HEK293 (cell line): ENCODE measurements at regions not wholly inside any gene's neighbourhood (a gene's known extent, or its start where the extent isn't known, plus 50 kb on each side); places are given as distances from the start of the nearest gene placed in this dataset.

ENCODE experiments used
- CTCF ChIA-PET: fragments of 350-600 bp; formaldehyde crosslinking; extraction: SDS; loops from one replicate; lab custom pipeline; 2021; ENCODE audit warnings: antibody characterized with exemption; lab: Yijun Ruan, JAX
- POLR2A ChIA-PET: fragments of 300-600 bp; formaldehyde crosslinking; extraction: SDS; loops from one replicate; lab custom pipeline; 2020; ENCODE audit warnings: antibody characterized with exemption, inconsistent platforms; lab: Yijun Ruan, JAX
- H3K27ac ChIP-seq: fragments of 200-500 bp; sonication (Bioruptor generic); 2 replicates; pipeline ENCODE4 v1.5.1; 2014; ENCODE audit warnings: low read depth, low read length, control low read depth, inconsistent platforms; ENCODE audit errors: extremely low read depth
- H3K36me3 ChIP-seq, 2 experiments: fragments of 200-500 bp in 1 of 2; sonication (Bioruptor generic) in 1 of 2; 1 replicate in 1 of 2; 2 replicates in 1 of 2; pipeline ENCODE4 v1.5.1; 2014 to 2017; ENCODE audit warnings: inconsistent platforms in 2 of 2, low read length in 2 of 2; ENCODE audit not compliant: control insufficient read depth in 2 of 2, insufficient read depth in 1 of 2
- H3K4me1 ChIP-seq: fragments of 200-500 bp; sonication (Bioruptor generic); 2 replicates; pipeline ENCODE4 v1.5.1; 2014; ENCODE audit warnings: mild to moderate bottlenecking, low read length, inconsistent platforms; ENCODE audit not compliant: control insufficient read depth, insufficient read depth
- H3K4me3 ChIP-seq: 2 replicates; pipeline ENCODE4 v1.5.1; 2011; ENCODE audit warnings: low read depth, mild to moderate bottlenecking, control low read depth, low read length, moderate library complexity
- H3K9me3 ChIP-seq: fragments of 200-500 bp; sonication (Bioruptor generic); 2 replicates; pipeline ENCODE4 v1.5.1; 2014; ENCODE audit warnings: low read depth, low read length, inconsistent platforms; ENCODE audit not compliant: control insufficient read depth, insufficient read depth
- GLI2 ChIP-seq: fragments of 450-650 bp; formaldehyde crosslinking; IDR thresholded peaks from 2 replicates; pipeline ENCODE4; 2017; ENCODE audit warnings: missing biosample characterization, missing genetic modification characterization, low read depth, borderline replicate concordance
- HOXC10 ChIP-seq: sonication (generic); formaldehyde crosslinking; IDR thresholded peaks from 2 replicates; pipeline ENCODE4 v1.8.1; 2023; ENCODE audit warnings: mild to moderate bottlenecking, missing genetic modification reagents
- SP3 ChIP-seq: fragments of 450-650 bp; formaldehyde crosslinking; IDR thresholded peaks from 2 replicates; pipeline ENCODE4 v1.5.1; 2016; ENCODE audit warnings: missing biosample characterization, missing genetic modification characterization
- ZBTB20 ChIP-seq: fragments of 450-650 bp; formaldehyde crosslinking; IDR thresholded peaks from 2 replicates; pipeline ENCODE4 v1.5.1; 2016; ENCODE audit warnings: missing biosample characterization, missing genetic modification characterization
- ZFHX2 ChIP-seq: fragments of 450-650 bp; formaldehyde crosslinking; conservative IDR thresholded peaks from 2 replicates; pipeline ENCODE4 v1.5.1; 2016; ENCODE audit warnings: missing biosample characterization, missing genetic modification characterization
- ZFP37 ChIP-seq: fragments of 450-650 bp; formaldehyde crosslinking; IDR thresholded peaks from 2 replicates; pipeline ENCODE4 v1.5.1; 2016; ENCODE audit warnings: missing biosample characterization, missing genetic modification characterization
- ZFP41 ChIP-seq: fragments of 450-650 bp; formaldehyde crosslinking; IDR thresholded peaks from 2 replicates; pipeline ENCODE4 v1.5.1; 2016; ENCODE audit warnings: missing biosample characterization, missing genetic modification characterization, borderline replicate concordance
- ZNF114 ChIP-seq: fragments of 450-650 bp; formaldehyde crosslinking; IDR thresholded peaks from 2 replicates; pipeline ENCODE4 v1.5.0; 2017; ENCODE audit warnings: missing biosample characterization, missing genetic modification characterization
- ZNF121 ChIP-seq: fragments of 450-650 bp; formaldehyde crosslinking; IDR thresholded peaks from 2 replicates; pipeline ENCODE4 v1.5.1; 2016; ENCODE audit warnings: missing biosample characterization, missing genetic modification characterization
- ZNF16 ChIP-seq: fragments of 450-650 bp; formaldehyde crosslinking; IDR thresholded peaks from 2 replicates; pipeline ENCODE4 v1.5.1; 2016; ENCODE audit warnings: low read depth, missing biosample characterization, missing genetic modification characterization
- ZNF248 ChIP-seq: fragments of 450-650 bp; formaldehyde crosslinking; IDR thresholded peaks from 2 replicates; pipeline ENCODE4 v1.5.1; 2017; ENCODE audit warnings: missing biosample characterization, missing genetic modification characterization
- ZNF391 ChIP-seq: fragments of 450-650 bp; formaldehyde crosslinking; IDR thresholded peaks from 2 replicates; pipeline ENCODE4 v1.5.1; 2016; ENCODE audit warnings: low read depth, missing biosample characterization, missing genetic modification characterization, borderline replicate concordance
- ZNF423 ChIP-seq: fragments of 450-650 bp; formaldehyde crosslinking; IDR thresholded peaks from 2 replicates; pipeline ENCODE4 v1.5.1; 2016; ENCODE audit warnings: missing biosample characterization, missing genetic modification characterization
- ZNF514 ChIP-seq: fragments of 450-650 bp; formaldehyde crosslinking; IDR thresholded peaks from 2 replicates; pipeline ENCODE4 v1.5.1; 2016; ENCODE audit warnings: missing biosample characterization, missing genetic modification characterization
- ZNF548 ChIP-seq: fragments of 450-650 bp; formaldehyde crosslinking; IDR thresholded peaks from 2 replicates; pipeline ENCODE4 v1.5.1; 2016; ENCODE audit warnings: missing biosample characterization, missing genetic modification characterization
- ZNF561 ChIP-seq: fragments of 450-650 bp; IDR thresholded peaks from 2 replicates; pipeline ENCODE4 v1.5.1; 2018; ENCODE audit warnings: missing biosample characterization, missing genetic modification characterization, borderline replicate concordance
- ZNF629 ChIP-seq: fragments of 450-650 bp; formaldehyde crosslinking; IDR thresholded peaks from 2 replicates; pipeline ENCODE4 v1.5.1; 2017; ENCODE audit warnings: missing biosample characterization, missing genetic modification characterization
- ZNF76 ChIP-seq: fragments of 450-650 bp; formaldehyde crosslinking; IDR thresholded peaks from 2 replicates; pipeline ENCODE4; 2016; ENCODE audit warnings: low read depth, missing biosample characterization, missing genetic modification characterization, borderline replicate concordance
- TF ChIP-seq, protein P1 (sequence below): fragments of 450-650 bp; formaldehyde crosslinking; IDR thresholded peaks from 2 replicates; pipeline ENCODE4 v1.5.1; 2016; ENCODE audit warnings: missing biosample characterization, missing genetic modification characterization
- TF ChIP-seq, protein P2 (sequence below): fragments of 450-650 bp; formaldehyde crosslinking; IDR thresholded peaks from 2 replicates; pipeline ENCODE4 v1.5.1; 2016; ENCODE audit warnings: missing biosample characterization, missing genetic modification characterization
- TF ChIP-seq, protein P3 (sequence below): fragments of 450-650 bp; formaldehyde crosslinking; optimal IDR thresholded peaks from 2 replicates; pipeline ENCODE3; 2016; ENCODE audit warnings: missing biosample characterization, mild to moderate bottlenecking, missing genetic modification characterization
- TF ChIP-seq, protein P4 (sequence below): fragments of 450-650 bp; formaldehyde crosslinking; IDR thresholded peaks from 2 replicates; pipeline ENCODE4 v1.5.1; 2017; ENCODE audit warnings: missing biosample characterization, missing genetic modification characterization
- TF ChIP-seq, protein P5 (sequence below): fragments of 450-650 bp; formaldehyde crosslinking; IDR thresholded peaks from 2 replicates; pipeline ENCODE4 v1.5.1; 2016; ENCODE audit warnings: missing biosample characterization, missing genetic modification characterization

DNA sequence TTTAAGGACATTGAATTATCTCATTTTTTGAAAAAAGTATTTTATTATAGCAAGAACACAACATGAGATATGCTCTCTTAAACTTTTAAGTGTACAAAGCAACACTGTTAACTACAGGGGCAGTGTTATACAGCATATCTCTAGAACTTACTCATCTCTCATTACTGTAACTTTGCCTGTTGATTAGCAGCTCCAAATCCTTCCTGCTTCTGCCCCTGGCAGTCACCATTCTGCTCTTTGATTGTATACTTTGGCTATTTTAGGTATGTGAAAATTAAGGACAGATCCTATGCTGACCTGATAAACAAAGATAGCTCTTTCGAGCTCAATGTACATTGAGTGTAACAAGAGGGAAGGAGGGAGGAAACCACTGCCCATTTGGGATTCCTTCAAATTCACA lies 1349.8 kb upstream of the GJE1 start:
- Histone ChIP-seq H3K9me3 (no peaks in the 10 kb centered on the region), H3K36me3 (no peaks in the 10 kb centered on the region), H3K27ac (no peak overlapping the region), H3K4me3 (no peak overlapping the region), H3K4me1 (no peaks in the 10 kb centered on the region)
- ChIA-PET POLR2A (no interaction called here), CTCF (no interaction called here)
- TF ChIP-seq, protein P1, sequence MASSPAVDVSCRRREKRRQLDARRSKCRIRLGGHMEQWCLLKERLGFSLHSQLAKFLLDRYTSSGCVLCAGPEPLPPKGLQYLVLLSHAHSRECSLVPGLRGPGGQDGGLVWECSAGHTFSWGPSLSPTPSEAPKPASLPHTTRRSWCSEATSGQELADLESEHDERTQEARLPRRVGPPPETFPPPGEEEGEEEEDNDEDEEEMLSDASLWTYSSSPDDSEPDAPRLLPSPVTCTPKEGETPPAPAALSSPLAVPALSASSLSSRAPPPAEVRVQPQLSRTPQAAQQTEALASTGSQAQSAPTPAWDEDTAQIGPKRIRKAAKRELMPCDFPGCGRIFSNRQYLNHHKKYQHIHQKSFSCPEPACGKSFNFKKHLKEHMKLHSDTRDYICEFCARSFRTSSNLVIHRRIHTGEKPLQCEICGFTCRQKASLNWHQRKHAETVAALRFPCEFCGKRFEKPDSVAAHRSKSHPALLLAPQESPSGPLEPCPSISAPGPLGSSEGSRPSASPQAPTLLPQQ (tag by site-specific recombination): no peak
- TF ChIP-seq ZNF514 (tag by site-specific recombination) (no peak), ZNF16 (no peak), ZNF76 (tag by site-specific recombination) (no peak), ZBTB20 (tag by site-specific recombination) (no peak), ZNF248 (tag by site-specific recombination) (no peak)

DNA sequence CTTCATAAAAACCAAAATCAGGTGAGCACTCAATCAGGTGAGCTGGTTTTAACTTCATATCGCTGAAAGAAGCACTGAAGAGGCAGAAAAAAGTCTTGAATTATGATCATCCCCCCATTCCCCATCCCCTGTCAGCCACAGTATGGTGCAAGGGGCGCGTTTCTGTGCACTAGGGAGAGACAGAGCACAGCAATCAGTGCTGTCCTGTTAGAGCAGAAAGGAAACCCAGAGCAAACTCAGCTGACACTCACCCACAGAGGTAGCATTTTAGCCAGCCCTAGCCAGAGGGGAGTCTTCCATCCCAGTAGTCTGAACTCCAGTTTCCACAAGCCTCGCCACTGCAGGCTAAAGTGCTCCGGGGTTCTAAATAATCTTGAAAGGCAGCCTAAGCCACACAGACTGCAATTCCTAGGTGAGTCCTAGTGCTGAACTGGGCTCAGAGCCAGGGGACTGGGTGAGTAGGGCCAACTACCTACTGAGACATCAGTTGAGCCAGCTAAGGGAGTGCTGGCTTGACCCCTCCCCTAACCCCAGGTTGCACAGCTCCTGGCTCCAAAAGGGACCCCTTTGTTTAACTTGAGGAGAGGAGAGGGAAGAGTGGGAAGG lies 1352.6 kb upstream of the GJE1 start:
- H3K4me3 ChIP-seq: no peak overlapping the region
- no peaks in the 10 kb centered on the region for H3K4me1 ChIP-seq

DNA sequence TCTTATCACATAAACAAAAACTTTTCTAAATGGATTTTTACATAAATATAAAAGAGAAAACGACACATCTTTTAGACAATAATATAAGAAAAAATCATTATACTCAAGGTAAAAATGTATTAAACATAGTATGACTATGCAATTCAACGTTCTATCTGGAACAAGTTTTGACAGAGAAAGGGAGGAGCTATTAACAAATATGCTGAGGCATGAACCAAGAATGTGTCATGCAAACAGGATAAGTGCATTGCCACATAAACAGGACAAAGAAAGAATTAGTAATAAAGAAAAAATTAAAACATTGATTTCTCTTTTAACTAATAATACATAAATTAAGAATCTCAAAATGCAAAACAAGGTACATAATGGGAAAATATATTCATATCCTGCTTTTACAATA lies 1353.4 kb upstream of the GJE1 start:
- Histone ChIP-seq H3K9me3 (no peaks in the 10 kb centered on the region), H3K4me3 (no peak overlapping the region), H3K4me1 (no peaks in the 10 kb centered on the region), H3K27ac (no peak overlapping the region), H3K36me3 (no peaks in the 10 kb centered on the region)
- CTCF ChIA-PET: interaction anchor here (0.7 kb wide), 1 partner anchor 200 kb away, joined by 3 read pairs; no protein-coding TSS in a partner anchor
- POLR2A ChIA-PET: no interaction called here
- no peak for TF ChIP-seq SP3 (tag by site-specific recombination)
- TF ChIP-seq ZFP41 (tag by site-specific recombination): no peak
- TF ChIP-seq ZNF114 (tag by site-specific recombination): no peak
- no peak for TF ChIP-seq GLI2 (tag by site-specific recombination)
- TF ChIP-seq ZNF121 (tag by site-specific recombination): no peak
- no peak for TF ChIP-seq ZFHX2 (tag by site-specific recombination)
- no peak for TF ChIP-seq HOXC10 (CRISPR knock-in tag)
- no peak for TF ChIP-seq ZNF391
- no peak for TF ChIP-seq ZNF629 (tag by site-specific recombination)
- TF ChIP-seq ZFP37: no peak
- TF ChIP-seq ZNF548: no peak
- no peak for TF ChIP-seq ZNF561 (tag by site-specific recombination)

More for the DNA sequence above, 1352.6 kb upstream of the GJE1 start:
- no peaks in the 10 kb centered on the region for H3K9me3 ChIP-seq
- H3K27ac ChIP-seq: no peak overlapping the region
- H3K36me3 ChIP-seq: no peaks in the 10 kb centered on the region
- ChIA-PET POLR2A (no interaction called here), CTCF (no interaction called here)
- TF ChIP-seq, protein P2, sequence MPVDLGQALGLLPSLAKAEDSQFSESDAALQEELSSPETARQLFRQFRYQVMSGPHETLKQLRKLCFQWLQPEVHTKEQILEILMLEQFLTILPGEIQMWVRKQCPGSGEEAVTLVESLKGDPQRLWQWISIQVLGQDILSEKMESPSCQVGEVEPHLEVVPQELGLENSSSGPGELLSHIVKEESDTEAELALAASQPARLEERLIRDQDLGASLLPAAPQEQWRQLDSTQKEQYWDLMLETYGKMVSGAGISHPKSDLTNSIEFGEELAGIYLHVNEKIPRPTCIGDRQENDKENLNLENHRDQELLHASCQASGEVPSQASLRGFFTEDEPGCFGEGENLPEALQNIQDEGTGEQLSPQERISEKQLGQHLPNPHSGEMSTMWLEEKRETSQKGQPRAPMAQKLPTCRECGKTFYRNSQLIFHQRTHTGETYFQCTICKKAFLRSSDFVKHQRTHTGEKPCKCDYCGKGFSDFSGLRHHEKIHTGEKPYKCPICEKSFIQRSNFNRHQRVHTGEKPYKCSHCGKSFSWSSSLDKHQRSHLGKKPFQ: no peak
- no peak for TF ChIP-seq ZNF423 (tag by site-specific recombination)
- TF ChIP-seq, protein P3, sequence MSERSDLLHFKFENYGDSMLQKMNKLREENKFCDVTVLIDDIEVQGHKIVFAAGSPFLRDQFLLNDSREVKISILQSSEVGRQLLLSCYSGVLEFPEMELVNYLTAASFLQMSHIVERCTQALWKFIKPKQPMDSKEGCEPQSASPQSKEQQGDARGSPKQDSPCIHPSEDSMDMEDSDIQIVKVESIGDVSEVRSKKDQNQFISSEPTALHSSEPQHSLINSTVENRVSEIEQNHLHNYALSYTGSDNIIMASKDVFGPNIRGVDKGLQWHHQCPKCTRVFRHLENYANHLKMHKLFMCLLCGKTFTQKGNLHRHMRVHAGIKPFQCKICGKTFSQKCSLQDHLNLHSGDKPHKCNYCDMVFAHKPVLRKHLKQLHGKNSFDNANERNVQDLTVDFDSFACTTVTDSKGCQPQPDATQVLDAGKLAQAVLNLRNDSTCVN (tag by site-specific recombination): no peak
- TF ChIP-seq, protein P4, sequence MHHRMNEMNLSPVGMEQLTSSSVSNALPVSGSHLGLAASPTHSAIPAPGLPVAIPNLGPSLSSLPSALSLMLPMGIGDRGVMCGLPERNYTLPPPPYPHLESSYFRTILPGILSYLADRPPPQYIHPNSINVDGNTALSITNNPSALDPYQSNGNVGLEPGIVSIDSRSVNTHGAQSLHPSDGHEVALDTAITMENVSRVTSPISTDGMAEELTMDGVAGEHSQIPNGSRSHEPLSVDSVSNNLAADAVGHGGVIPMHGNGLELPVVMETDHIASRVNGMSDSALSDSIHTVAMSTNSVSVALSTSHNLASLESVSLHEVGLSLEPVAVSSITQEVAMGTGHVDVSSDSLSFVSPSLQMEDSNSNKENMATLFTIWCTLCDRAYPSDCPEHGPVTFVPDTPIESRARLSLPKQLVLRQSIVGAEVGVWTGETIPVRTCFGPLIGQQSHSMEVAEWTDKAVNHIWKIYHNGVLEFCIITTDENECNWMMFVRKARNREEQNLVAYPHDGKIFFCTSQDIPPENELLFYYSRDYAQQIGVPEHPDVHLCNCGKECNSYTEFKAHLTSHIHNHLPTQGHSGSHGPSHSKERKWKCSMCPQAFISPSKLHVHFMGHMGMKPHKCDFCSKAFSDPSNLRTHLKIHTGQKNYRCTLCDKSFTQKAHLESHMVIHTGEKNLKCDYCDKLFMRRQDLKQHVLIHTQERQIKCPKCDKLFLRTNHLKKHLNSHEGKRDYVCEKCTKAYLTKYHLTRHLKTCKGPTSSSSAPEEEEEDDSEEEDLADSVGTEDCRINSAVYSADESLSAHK (tag by site-specific recombination): no peak
- TF ChIP-seq, protein P5, sequence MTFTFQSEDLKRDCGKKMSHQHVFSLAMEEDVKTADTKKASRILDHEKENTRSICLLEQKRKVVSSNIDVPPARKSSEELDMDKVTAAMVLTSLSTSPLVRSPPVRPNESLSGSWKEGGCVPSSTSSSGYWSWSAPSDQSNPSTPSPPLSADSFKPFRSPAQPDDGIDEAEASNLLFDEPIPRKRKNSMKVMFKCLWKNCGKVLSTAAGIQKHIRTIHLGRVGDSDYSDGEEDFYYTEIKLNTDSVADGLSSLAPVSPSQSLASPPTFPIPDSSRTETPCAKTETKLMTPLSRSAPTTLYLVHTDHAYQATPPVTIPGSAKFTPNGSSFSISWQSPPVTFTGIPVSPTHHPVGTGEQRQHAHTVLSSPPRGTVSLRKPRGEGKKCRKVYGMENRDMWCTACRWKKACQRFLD (tag by site-specific recombination): no peak
